Stimulated activated CD8-positive, alpha-beta memory T cell treated with anti-CD3 and anti-CD28 coated beads, Interleukin-7, amount 100 ng/mL, for 24 hours (primary cell): ENCODE measurements at regions not wholly inside any gene's neighbourhood (a gene's known extent, or its start where the extent isn't known, plus 50 kb on each side); places are given as distances from the start of the nearest gene placed in this dataset.

ENCODE experiments used
- DNase-seq: peaks from one replicate; pipeline ENCODE4 v3.0.0-alpha.2; 2020; ENCODE audit warnings: low read depth

DNA sequence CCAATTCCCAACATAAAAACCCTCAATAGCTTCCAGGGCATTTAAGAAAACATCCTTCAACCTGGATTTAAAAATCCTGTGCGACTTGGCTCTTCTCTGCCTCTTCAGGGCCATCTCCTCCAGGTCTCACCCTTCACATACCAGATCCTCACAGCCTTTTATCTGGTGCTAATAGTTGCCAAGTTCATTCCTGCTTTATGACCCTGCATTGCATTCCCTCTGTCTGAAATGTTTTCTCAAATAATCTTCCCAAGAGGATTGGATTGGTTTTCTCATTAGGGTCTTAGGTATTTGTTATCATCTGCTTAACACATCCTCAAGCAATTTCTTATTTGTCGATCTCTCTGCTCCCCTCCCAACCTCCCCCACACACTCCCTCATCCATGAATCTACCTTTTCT is 832.0 kb downstream of the GALC start:
- DNase-seq: no peak

- DNase-seq: no peak
These were observed 834.7 kb downstream of the GALC start for GRCh38 chr14:87158283-87158682.

DNA sequence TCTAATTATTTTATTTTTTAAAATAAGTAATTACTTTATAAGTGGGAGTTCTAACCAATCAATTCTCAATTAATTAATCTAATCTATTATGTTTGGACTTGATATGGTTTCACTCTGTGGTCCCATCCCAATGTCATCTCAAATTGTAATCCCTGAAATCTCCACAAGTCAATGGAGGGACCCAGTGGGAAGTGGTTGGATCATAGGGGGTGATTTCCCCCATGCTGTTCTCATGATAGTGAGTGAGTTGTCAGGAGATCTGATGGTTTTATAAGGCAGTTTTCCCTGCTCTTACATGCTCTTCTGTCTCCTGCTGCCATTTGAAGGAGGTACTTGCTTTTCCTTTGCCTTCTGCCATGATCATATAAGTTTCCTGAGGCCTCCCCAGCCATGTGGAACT is 836.1 kb downstream of the GALC start:
- no peak for DNase-seq

GRCh38 chr14:87155856-87156488 is 837.0 kb downstream of the GALC start:
- DNase-seq: no peak

DNA sequence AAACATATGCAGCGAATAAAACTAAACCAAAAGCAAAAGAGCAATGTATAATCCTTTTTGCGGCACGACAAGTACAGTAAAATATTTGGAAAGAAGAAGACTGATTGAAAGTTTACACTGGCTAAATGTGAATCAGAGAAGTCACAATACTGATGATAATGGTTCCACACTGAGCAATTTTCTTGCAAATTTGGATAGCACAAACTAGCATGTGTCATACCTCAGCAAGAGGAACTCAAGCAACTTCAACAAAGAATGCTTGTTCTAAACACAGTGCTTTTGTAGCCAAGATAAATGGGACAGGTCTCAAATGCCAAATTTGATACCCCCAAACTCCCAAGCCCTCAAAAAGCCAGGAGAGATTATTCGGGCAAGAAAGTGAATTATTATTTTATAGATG is 839.1 kb downstream of the GALC start:
- DNase-seq: no peak

DNA sequence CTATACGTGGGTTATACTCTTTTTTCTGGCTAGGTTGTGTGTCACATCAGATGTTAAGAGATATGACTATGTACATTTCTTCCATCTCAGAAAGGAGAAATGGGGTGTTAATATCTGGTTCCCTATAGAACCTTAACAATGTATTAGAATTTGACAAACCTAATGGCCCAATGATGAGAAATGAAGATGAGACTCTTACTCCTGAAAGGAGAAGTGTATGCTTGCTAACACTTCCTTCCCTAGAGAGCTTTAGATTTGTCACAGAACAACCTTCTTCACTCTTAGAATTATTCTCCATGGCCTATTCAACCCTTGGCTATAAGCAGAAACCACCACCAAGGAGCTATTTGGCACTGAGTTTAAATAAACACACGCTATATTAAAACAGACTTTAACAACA is 839.6 kb downstream of the GALC start:
- DNase-seq: no peak

DNA sequence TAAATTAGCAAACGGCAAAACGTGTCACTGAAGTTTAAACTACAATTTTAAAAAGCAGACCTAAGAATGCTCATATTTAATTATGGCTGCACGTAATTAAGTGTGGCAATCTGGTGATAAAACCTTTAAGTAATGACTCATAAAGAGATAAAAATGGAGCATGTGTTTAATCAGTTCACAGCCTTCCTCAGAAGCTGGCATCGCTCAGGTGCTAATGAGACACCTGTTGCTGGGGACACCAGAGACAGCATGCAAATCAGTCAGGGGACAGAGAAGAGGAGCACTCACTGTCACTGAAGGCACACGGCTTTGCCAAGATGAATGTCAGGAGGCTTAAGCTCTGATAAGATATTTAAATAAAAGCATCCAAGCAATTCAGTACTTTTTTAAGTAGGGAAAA is 840.3 kb downstream of the GALC start:
- DNase-seq: no peak

- no peak for DNase-seq
These were observed 843.2 kb downstream of the GALC start for GRCh38 chr14:87149583-87150354.

GRCh38 chr14:87148655-87149054 is 844.3 kb downstream of the GALC start:
- no peak for DNase-seq

DNA sequence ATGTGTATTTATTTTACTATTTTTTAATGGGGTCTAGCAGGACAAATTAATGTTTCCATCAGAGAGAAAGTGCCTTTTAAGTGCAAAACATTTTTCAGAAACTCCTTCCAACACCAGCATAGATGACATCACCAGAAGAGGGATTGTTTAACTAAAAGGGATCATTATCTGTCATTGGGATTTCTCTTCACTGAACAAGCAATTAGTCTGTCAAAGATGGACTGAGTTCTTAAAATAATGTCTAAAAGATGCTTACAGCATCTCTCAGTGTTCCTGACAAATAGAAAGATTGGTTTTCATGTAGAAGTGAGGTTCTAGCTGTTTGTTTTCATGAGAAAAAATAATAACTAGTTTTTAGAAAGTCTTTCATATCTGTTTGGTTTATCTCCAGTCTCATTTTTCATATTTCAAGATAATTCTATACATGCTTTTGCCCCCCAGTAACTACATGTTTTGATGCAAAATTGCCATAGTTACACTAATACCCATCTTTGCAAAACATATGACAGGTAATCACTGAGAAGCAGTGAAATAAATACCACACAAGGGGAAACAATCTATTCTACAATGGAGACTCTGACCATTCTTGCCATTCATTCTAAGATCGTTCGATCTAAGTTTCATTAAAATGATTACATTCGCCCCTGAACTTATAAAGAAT is 850.3 kb downstream of the GALC start:
- DNase-seq: no peak

DNA sequence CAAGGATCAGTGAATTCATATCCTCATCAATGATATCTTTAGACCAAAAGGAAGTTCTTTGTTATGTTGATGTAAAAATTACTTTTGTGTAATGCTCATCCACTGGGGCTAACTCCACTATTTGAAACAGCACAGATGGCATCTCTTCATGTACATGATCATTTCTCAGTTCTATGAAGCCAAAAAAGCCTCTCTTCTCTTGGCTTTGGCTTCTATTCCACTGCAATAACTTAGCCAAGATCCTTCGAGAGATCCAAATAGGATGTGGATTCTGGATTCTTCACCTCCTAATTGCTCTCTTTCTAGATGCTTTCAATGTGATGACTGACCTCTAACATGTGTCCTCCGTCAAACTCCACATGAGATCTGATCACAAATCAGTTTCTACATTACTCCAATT is 851.2 kb downstream of the GALC start:
- no peak for DNase-seq

DNA sequence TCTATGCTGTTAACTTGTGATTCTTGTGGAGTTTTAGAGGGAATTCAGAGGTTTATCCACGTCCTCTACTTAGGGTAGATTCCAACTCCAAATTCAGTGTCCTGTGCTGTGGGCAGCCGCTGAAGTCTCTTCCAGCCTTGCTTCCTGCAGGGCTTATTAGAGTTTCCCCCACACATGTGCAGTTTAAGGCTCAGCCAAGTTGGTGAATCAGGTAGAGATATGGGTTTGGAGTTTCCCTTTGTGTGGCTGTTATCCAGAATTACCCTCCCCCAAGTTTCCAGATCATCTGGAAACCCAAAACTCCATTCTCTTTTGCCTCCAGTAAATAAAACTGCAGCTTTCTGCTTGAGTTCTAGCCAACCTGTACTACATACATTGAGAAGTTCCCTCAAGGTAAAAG is 853.7 kb downstream of the GALC start:
- DNase-seq: no peak

GRCh38 chr14:87133073-87133801 is 859.7 kb downstream of the GALC start:
- DNase-seq: no peak

DNA sequence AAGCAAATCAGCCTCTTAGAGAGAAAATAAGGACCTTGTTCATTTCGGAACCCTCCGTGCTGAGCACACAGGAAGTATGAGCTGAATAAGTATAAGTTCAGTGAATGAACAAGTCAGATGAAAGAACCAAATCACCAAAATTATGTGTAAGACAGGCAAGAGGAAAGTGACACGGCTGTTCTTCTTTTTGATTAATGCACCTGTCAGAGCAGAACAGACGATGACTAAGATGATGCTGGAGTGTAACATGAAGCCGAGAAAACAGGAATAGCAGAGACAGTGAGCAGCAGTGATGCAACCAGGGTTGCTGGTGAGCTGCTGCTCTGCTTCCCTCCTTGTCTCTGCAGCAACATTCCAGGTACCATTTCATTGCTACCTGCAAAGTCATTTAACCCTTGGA is 861.1 kb downstream of the GALC start:
- no peak for DNase-seq

DNA sequence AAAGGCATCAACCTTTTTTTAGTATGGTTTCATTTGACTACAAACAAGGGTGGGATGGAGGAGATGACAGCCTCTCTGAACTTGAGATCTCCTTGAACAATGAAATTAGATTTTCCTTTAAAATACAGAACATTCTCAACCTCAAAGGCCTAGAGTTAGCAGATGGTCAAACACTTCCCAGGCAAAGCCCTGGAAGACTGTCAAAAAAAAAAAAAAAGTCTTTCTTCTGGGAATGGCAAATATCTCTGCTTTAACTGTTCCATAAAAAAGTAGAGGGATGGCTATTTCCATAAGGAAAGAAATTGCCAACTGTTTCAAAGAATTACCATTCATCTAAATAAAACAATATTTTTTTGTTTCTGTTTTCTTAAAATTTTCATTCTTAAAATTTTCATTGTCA is 870.8 kb downstream of the GALC start:
- DNase-seq: no peak

DNA sequence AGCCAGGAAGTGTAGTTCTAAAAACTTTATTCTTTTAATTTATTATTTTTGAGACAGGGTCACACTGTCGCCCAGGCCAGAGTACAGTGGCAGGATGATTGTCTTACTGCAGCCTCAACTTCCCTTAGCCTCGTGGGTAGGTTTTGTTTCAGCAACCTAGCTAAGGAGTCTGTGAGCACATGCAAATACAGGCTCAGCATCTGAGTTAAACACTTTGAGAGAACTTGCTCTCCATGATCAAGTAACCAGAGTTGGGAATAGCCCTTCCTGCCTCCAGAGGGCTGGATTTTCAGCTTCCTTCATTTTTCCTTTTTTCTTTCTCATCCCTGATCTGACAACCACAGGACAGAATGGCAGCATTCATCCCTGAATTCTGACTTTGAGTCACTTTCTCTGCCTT is 871.3 kb downstream of the GALC start:
- DNase-seq: no peak

- no peak for DNase-seq
These were observed 877.7 kb downstream of the GALC start for GRCh38 chr14:87115234-87115633.

- DNase-seq: no peak
These were observed 879.7 kb downstream of the GALC start for GRCh38 chr14:87113286-87113685.

DNA sequence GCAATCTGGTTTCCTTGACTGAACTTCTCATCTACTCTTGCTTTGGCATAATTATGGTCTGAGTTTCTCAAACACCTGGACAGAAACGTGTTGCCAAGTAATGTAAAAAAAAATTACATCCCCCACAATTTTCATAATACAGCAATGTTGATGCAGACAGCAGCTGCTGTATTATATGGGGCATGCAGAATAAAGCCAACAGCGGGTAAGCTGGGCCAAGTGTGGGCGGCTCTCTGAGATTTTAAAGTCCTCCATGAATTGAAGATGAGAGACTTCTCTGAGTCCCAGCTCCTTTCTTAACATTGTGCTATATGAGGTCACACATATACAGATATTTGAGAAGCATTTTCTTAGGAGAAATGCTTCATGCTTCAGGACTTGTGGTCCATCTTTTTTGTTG is 881.2 kb downstream of the GALC start:
- no peak for DNase-seq

- no peak for DNase-seq
These were observed 881.9 kb downstream of the GALC start for GRCh38 chr14:87111126-87111525.

- no peak for DNase-seq
These were observed 883.7 kb downstream of the GALC start for GRCh38 chr14:87109271-87109670.

DNA sequence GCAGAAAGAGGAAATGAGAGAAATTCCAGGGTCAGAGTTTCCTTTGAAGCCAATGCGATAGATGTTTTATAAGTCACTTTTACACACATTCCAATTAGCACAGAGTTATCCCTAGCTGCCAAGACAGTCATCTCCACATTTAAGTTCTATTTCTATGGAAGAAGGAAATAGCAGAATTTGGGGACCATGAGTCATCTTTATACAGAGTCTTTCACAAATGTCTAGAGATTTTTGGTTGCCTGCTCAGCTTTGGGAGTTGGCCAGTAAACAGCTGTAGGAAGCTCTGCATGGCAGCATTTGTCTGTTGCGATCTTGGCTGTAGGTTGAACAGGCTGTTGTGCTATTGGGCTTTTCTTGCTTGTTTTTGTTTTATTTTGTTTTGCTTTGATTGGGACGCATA is 884.3 kb downstream of the GALC start:
- no peak for DNase-seq
